Endothelial cell (in vitro differentiated cells): ENCODE measurements at regions not wholly inside any gene's neighbourhood (a gene's known extent, or its start where the extent isn't known, plus 50 kb on each side); places are given as distances from the start of the nearest gene placed in this dataset.
"Not testable (repeated sequence)": the region's sequence is repeated elsewhere in the genome, so short reads cannot be mapped to it uniquely, and the experiment has no call there.

Experiments used
- DNase-seq: peaks from one replicate; pipeline ENCODE4 v3.0.0; 2021; ENCODE audit warnings: low spot score
- H3K27ac Mint-ChIP-seq: one replicate; pipeline ENCODE4 v1.8.0; 2021; ENCODE audit warnings: mixed read lengths, inconsistent platforms; ENCODE audit not compliant: unreplicated experiment
- H3K27me3 Mint-ChIP-seq: one replicate; pipeline ENCODE4 v1.8.0; 2021; ENCODE audit warnings: mild to moderate bottlenecking, moderate library complexity, mixed read lengths, inconsistent platforms; ENCODE audit not compliant: unreplicated experiment
- H3K36me3 Mint-ChIP-seq: one replicate; pipeline ENCODE4 v1.8.0; 2021; ENCODE audit warnings: mild to moderate bottlenecking, low read depth, mixed read lengths, inconsistent platforms; ENCODE audit not compliant: unreplicated experiment
- H3K4me1 Mint-ChIP-seq: one replicate; pipeline ENCODE4 v1.8.0; 2021; ENCODE audit warnings: mild to moderate bottlenecking, mixed read lengths, inconsistent platforms; ENCODE audit not compliant: unreplicated experiment
- H3K4me3 Mint-ChIP-seq: one replicate; pipeline ENCODE4 v1.8.0; 2021; ENCODE audit warnings: mild to moderate bottlenecking, mixed read lengths, inconsistent platforms; ENCODE audit not compliant: unreplicated experiment
- H3K9me3 Mint-ChIP-seq: one replicate; pipeline ENCODE4 v1.8.0; 2021; ENCODE audit warnings: mixed read lengths, inconsistent platforms; ENCODE audit not compliant: unreplicated experiment

- peaks cover 11% of the 10 kb centered on the region for H3K9me3 Mint-ChIP-seq
- H3K4me3 Mint-ChIP-seq, H3K27me3 Mint-ChIP-seq: not testable (repeated sequence)
Measured at GRCh38 chr21:9035225-9035624, 1486.2 kb upstream of the TPTE start.

GRCh38 chr21:9035970-9036369 lies 1485.4 kb upstream of the TPTE start:
- H3K9me3 Mint-ChIP-seq = peaks cover 11% of the 10 kb centered on the region
- H3K27ac Mint-ChIP-seq, H3K27me3 Mint-ChIP-seq, H3K4me1 Mint-ChIP-seq, H3K36me3 Mint-ChIP-seq, H3K4me3 Mint-ChIP-seq, DNase-seq: not testable (repeated sequence)

More at GRCh38 chr21:9035225-9035624, 1486.2 kb upstream of the TPTE start:
- H3K4me1 Mint-ChIP-seq, H3K36me3 Mint-ChIP-seq, H3K27ac Mint-ChIP-seq, DNase-seq: not testable (repeated sequence)

GRCh38 chr21:9036966-9037587 lies 1484.3 kb upstream of the TPTE start:
- not testable (repeated sequence) for H3K4me3 Mint-ChIP-seq, H3K27ac Mint-ChIP-seq, H3K36me3 Mint-ChIP-seq, H3K27me3 Mint-ChIP-seq, H3K4me1 Mint-ChIP-seq, DNase-seq
- peaks cover 13% of the 10 kb centered on the region for H3K9me3 Mint-ChIP-seq

- DNase-seq, H3K36me3 Mint-ChIP-seq, H3K4me1 Mint-ChIP-seq, H3K4me3 Mint-ChIP-seq, H3K27ac Mint-ChIP-seq, H3K27me3 Mint-ChIP-seq: not testable (repeated sequence)
- H3K9me3 Mint-ChIP-seq = peaks cover 15% of the 10 kb centered on the region
Measured at GRCh38 chr21:9037588-9038544, 1483.5 kb upstream of the TPTE start.

GRCh38 chr21:9039520-9040365 lies 1481.6 kb upstream of the TPTE start:
- H3K4me3 Mint-ChIP-seq, H3K36me3 Mint-ChIP-seq, H3K9me3 Mint-ChIP-seq, H3K27me3 Mint-ChIP-seq, DNase-seq, H3K4me1 Mint-ChIP-seq, H3K27ac Mint-ChIP-seq: not testable (repeated sequence)

- H3K36me3 Mint-ChIP-seq, H3K27me3 Mint-ChIP-seq, DNase-seq, H3K9me3 Mint-ChIP-seq, H3K4me3 Mint-ChIP-seq, H3K4me1 Mint-ChIP-seq, H3K27ac Mint-ChIP-seq: not testable (repeated sequence)
Measured at GRCh38 chr21:9040406-9040805, 1481.0 kb upstream of the TPTE start.

- H3K4me3 Mint-ChIP-seq, H3K9me3 Mint-ChIP-seq, H3K27ac Mint-ChIP-seq: not testable (repeated sequence)
Measured at GRCh38 chr21:9041175-9041948, 1480.0 kb upstream of the TPTE start.

GRCh38 chr21:9043089-9043488 lies 1478.3 kb upstream of the TPTE start:
- H3K27me3 Mint-ChIP-seq, H3K36me3 Mint-ChIP-seq, H3K4me1 Mint-ChIP-seq, DNase-seq, H3K27ac Mint-ChIP-seq, H3K4me3 Mint-ChIP-seq, H3K9me3 Mint-ChIP-seq: not testable (repeated sequence)

More at GRCh38 chr21:9041175-9041948, 1480.0 kb upstream of the TPTE start:
- DNase-seq, H3K36me3 Mint-ChIP-seq, H3K4me1 Mint-ChIP-seq, H3K27me3 Mint-ChIP-seq: not testable (repeated sequence)

GRCh38 chr21:9046870-9047269 lies 1474.5 kb upstream of the TPTE start:
- not testable (repeated sequence) for H3K27me3 Mint-ChIP-seq, H3K4me3 Mint-ChIP-seq, H3K36me3 Mint-ChIP-seq, H3K9me3 Mint-ChIP-seq, H3K27ac Mint-ChIP-seq, DNase-seq, H3K4me1 Mint-ChIP-seq

GRCh38 chr21:9067515-9067914 lies 1453.9 kb upstream of the TPTE start:
- H3K9me3 Mint-ChIP-seq, H3K27ac Mint-ChIP-seq, H3K4me1 Mint-ChIP-seq, H3K36me3 Mint-ChIP-seq, H3K4me3 Mint-ChIP-seq, H3K27me3 Mint-ChIP-seq, DNase-seq: not testable (repeated sequence)

GRCh38 chr21:9068622-9069021 lies 1452.8 kb upstream of the TPTE start:
- H3K27me3 Mint-ChIP-seq, H3K4me1 Mint-ChIP-seq, H3K36me3 Mint-ChIP-seq, H3K27ac Mint-ChIP-seq, H3K4me3 Mint-ChIP-seq, DNase-seq, H3K9me3 Mint-ChIP-seq: not testable (repeated sequence)
